NCI-H524 treated with DMSO at 0.1 percent for 48 hours (cell line): ENCODE measurements at regions not wholly inside any gene's neighbourhood (a gene's known extent, or its start where the extent isn't known, plus 50 kb on each side); places are given as distances from the start of the nearest gene placed in this dataset.
"Not testable (repeated sequence)": the region's sequence is repeated elsewhere in the genome, so short reads cannot be mapped to it uniquely, and the experiment has no call there.

Source experiments
- DNase-seq: peaks from one replicate; lab custom pipeline; 2025; lab: John Stamatoyannopoulos, UW

GRCh38 chr3:134704133-134704532 is 53.3 kb upstream of the KY start:
- no peak for DNase-seq

- no peak for DNase-seq
These were observed 53.7 kb upstream of the KY start for GRCh38 chr3:134704556-134704955.

- no peak for DNase-seq
These were observed 57.2 kb upstream of the KY start for GRCh38 chr3:134707908-134708597.

DNA sequence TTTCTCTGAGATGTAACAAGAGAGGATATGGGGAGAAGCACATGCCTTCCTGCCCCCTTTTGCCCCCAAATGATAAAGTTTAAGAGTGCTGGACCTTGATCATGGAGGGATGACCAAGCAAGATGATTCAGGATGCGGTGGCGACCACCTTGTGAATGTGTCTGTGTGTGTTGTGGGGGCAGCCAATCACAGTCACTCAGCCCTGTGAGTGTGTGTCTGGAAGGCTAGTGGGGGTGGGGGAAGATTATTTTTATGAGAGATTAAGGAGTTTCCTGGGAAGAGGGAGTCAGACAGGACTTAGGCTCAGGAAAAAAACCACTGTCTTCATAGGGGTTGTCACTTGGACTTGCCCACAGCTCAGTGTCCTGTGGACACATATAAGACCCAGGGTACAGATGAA is 57.8 kb upstream of the KY start:
- DNase-seq = no peak

- no peak for DNase-seq
These were observed 58.3 kb upstream of the KY start for GRCh38 chr3:134709076-134709475.

DNA sequence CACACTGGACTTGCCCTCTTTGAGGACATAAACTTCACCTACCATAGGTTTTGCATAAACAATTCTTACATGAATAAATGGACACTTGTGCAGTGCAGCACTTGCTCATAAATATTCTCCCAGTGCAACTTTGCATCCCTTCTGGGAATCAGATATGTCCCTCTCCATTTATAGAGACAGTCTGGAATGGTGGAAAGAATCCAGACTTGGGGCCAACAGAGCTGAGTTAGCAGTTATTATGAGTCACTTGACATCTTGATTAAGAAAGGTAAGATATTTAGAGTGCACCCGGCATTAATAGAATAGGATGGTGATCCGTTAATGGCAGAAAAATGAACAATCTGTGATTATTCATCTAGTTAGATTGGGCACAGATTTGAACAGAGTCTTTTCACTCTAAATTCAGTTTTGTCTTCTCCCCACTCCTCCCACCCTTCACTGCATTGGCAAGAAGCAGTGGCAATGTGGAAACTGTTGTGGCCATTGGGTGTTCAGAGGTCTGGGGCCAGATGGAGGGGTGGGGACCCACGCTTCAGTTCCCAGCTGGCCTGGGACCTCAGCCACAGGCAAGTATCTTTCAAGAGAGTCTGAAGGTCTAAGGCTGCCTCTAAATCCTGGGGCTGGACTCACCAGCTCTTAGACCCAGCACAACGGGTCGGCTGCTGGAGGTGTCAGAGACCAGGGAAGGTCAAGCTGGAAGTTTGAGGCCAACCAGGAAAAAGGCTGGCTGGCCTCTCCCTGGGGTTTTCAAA is 58.9 kb upstream of the KY start:
- peak; percentile 43 for DNase-seq

- no peak for DNase-seq
These were observed 59.5 kb upstream of the KY start for GRCh38 chr3:134710313-134710680.

DNA sequence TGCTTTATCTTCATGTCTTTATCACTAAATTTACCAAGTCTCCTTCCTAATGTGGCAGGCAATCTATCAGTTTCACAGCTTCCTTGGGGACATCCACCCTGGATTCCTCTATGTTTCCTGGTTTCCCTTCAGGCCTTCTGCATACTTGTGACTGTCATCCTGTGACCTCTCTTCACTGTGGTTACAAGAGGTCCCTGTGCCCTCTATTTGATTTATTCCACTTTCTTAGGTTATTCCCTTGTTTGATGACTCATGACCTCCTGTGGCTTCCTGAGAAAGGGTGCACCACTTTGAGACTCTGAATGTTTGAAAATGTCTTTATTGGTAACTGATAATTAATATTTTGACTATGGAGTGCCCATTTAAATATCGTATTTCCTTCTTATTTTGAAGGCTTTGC is 60.5 kb upstream of the KY start:
- DNase-seq = no peak

DNA sequence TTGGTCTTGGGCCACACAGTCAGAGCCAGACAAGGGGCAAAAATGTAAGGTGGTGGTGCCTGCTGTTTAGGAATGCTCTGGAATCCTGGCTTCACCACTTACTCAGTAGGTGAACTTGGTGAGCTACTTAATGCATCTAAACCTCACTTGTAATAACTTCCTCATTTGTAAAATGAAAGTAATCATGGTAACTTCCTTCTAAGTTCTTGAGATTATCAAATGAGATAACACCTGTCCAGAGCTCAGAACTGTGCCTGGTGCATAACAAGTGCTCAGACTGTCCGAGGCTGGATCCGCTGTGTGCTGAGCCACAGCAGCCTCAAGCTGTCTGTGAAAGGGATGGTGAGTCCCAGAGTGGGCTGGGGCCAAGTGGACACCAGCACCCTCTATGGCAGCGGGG is 62.8 kb upstream of the KY start:
- no peak for DNase-seq

GRCh38 chr3:134718726-134719125 is 67.9 kb upstream of the KY start:
- DNase-seq = no peak

DNA sequence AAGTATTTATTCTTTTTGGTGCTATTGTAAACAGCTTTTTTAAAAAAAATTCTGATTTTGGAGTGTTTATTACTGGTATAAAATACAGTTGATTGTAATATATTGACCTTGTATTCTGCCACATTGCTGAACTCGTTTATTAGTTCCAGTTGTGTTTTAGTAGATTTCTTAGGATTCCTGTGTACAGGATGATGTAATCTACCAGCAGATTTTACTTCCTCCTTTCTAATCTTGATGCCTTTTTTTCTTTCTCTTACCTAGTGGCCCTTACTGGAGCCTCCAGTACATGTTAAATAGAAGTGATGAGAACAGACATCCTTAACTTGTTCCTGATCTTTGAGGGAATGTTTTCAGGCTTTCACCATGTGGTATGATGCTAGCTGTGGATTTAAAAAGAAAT is 70.4 kb upstream of the KY start:
- DNase-seq = no peak

DNA sequence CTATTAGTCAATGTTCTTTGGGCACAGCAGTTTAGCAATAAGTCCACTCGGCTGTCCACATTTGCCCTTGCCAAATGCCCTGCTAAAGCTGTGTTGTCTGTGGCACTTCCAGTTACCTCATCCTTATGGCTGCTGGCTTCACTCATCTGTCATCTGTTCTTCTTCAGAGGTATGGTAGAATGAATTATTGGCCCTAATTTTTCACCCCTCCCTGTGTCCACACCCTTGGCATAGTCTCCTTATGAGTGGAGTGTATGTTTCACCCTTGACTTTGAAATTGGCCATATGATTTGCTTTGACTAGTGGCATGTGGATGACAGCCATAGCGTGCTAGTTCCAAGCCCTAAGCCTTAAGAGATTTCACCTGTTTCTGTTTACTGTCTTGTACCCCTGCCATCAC is 72.1 kb upstream of the EPHB1 start:
- DNase-seq = no peak

GRCh38 chr3:134729649-134730048 is 65.4 kb upstream of the EPHB1 start:
- DNase-seq = no peak

- DNase-seq = no peak
These were observed 57.5 kb upstream of the EPHB1 start for GRCh38 chr3:134737516-134737915.

- not testable (repeated sequence) for DNase-seq
These were observed 55.0 kb upstream of the EPHB1 start for GRCh38 chr3:134740077-134740476.

- no peak for DNase-seq
These were observed 52.9 kb upstream of the EPHB1 start for GRCh38 chr3:134742202-134742601.

DNA sequence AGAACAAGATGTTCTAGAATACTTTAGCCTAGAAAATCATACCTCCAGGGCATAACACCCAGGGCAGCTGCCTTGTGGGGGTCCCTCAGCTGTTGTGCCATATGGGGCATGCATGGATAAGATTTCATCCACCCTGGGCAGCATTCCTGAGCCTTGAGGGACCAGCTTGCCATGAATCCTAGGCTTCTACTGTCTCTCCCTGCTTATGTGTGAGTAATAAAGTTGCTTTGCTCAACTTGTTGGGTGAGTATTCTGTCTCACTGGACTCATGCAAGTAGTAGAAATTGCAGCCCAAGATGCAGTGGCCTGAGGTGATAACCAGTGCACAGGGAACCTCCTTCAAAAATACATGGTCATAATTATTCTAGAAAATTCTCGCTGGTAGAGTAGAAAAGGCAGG is 52.1 kb upstream of the EPHB1 start:
- DNase-seq = peak; percentile 31
